ENCODE measurements at regions not wholly inside any gene's neighbourhood (a gene's known extent, or its start where the extent isn't known, plus 50 kb on each side); places are given as distances from the start of the nearest gene placed in this dataset.

GRCh38 chr5:15160091-15160490 lies 288.5 kb upstream of the ANKH start:
- intact Hi-C loops (cut with DNase I), result no loop called here

GRCh38 chr5:15159606-15160005 lies 288.0 kb upstream of the ANKH start:
- Histone ChIP-seq H3K9ac (ENCODE audit: low read depth in 2 of 2, low read length in 2 of 2) (no peak overlapping the region), H3K27me3 (no peaks in the 10 kb centered on the region), H3K4me3 (no peak overlapping the region), H3K27ac (no peak overlapping the region), H3K9me3 (no peaks in the 10 kb centered on the region), H3K4me1 (no peaks in the 10 kb centered on the region), H3K36me3 (no peaks in the 10 kb centered on the region)
- intact Hi-C loops (cut with DNase I), result no loop called here
- no peak for DNase-seq
- TF ChIP-seq CTCF (IDR thresholded peaks at IDR 0.05), result no peak

More at GRCh38 chr5:15160091-15160490, 288.5 kb upstream of the ANKH start:
- no peak overlapping the region for H3K27ac ChIP-seq
- H3K9me3 ChIP-seq, result no peaks in the 10 kb centered on the region
- TF ChIP-seq CTCF (IDR thresholded peaks at IDR 0.05), result no peak
- H3K36me3 ChIP-seq, result no peaks in the 10 kb centered on the region
- no peaks in the 10 kb centered on the region for H3K4me1 ChIP-seq
- no peak overlapping the region for H3K9ac ChIP-seq (ENCODE audit: low read depth in 2 of 2, low read length in 2 of 2)
- H3K4me3 ChIP-seq, result no peak overlapping the region
- no peaks in the 10 kb centered on the region for H3K27me3 ChIP-seq
- no peak for DNase-seq

- Histone ChIP-seq H3K4me3 (no peak overlapping the region), H3K4me1 (no peaks in the 10 kb centered on the region), H3K27me3 (no peaks in the 10 kb centered on the region), H3K36me3 (no peaks in the 10 kb centered on the region), H3K9ac (ENCODE audit: low read depth in 2 of 2, low read length in 2 of 2) (no peak overlapping the region), H3K27ac (no peak overlapping the region), H3K9me3 (no peaks in the 10 kb centered on the region)
- intact Hi-C loops (cut with DNase I), result no loop called here
- no peak for DNase-seq
- no peak for TF ChIP-seq CTCF (IDR thresholded peaks at IDR 0.05)
These were observed 270.9 kb upstream of the ANKH start for GRCh38 chr5:15142458-15142857.

- no peaks in the 10 kb centered on the region for H3K36me3 ChIP-seq
- H3K4me3 ChIP-seq, result no peak overlapping the region
- no peak overlapping the region for H3K9ac ChIP-seq (ENCODE audit: low read depth in 2 of 2, low read length in 2 of 2)
- no peak for DNase-seq
- no peak for TF ChIP-seq CTCF (IDR thresholded peaks at IDR 0.05)
- no peaks in the 10 kb centered on the region for H3K9me3 ChIP-seq
- no peaks in the 10 kb centered on the region for H3K27me3 ChIP-seq
- H3K4me1 ChIP-seq, result no peaks in the 10 kb centered on the region
- H3K27ac ChIP-seq, result no peak overlapping the region
- intact Hi-C loops (cut with DNase I), result no loop called here
These were observed 265.8 kb upstream of the ANKH start for GRCh38 chr5:15137414-15137813.

GRCh38 chr5:15135661-15136060 lies 264.1 kb upstream of the ANKH start:
- no peaks in the 10 kb centered on the region for H3K4me1 ChIP-seq
- DNase-seq, result no peak
- H3K27ac ChIP-seq, result no peak overlapping the region
- H3K4me3 ChIP-seq, result no peak overlapping the region
- H3K36me3 ChIP-seq, result no peaks in the 10 kb centered on the region
- no peaks in the 10 kb centered on the region for H3K27me3 ChIP-seq
- no peak overlapping the region for H3K9ac ChIP-seq (ENCODE audit: low read depth in 2 of 2, low read length in 2 of 2)
- H3K9me3 ChIP-seq, result no peaks in the 10 kb centered on the region
- intact Hi-C loops (cut with DNase I), result no loop called here
- no peak for TF ChIP-seq CTCF (IDR thresholded peaks at IDR 0.05)
